Activated T-helper 1 cell treated with Interleukin-2 at 50 U/mL for 16 hours (primary cell): ENCODE measurements at regions not wholly inside any gene's neighbourhood (a gene's known extent, or its start where the extent isn't known, plus 50 kb on each side); places are given as distances from the start of the nearest gene placed in this dataset.
"Not testable (repeated sequence)": the region's sequence is repeated elsewhere in the genome, so short reads cannot be mapped to it uniquely, and the experiment has no call there.

Experiments
- DNase-seq: peaks from one replicate; pipeline ENCODE4 v3.0.0-alpha.2; 2020; ENCODE audit warnings: low read depth

- no peak for DNase-seq
These were observed 160.2 kb downstream of the TOX3 start for GRCh38 chr16:52386694-52387093.

- no peak for DNase-seq
These were observed 162.6 kb downstream of the TOX3 start for GRCh38 chr16:52384378-52384777.

- no peak for DNase-seq
These were observed 163.2 kb downstream of the TOX3 start for GRCh38 chr16:52383640-52384292.

- no peak for DNase-seq
These were observed 163.8 kb downstream of the TOX3 start for GRCh38 chr16:52383119-52383518.

GRCh38 chr16:52379551-52379950 lies 167.4 kb downstream of the TOX3 start:
- DNase-seq, result no peak

- DNase-seq, result no peak
These were observed 170.2 kb downstream of the TOX3 start for GRCh38 chr16:52376676-52377280.

- no peak for DNase-seq
These were observed 174.6 kb downstream of the TOX3 start for GRCh38 chr16:52372313-52372712.

GRCh38 chr16:52368859-52369258 lies 178.1 kb downstream of the TOX3 start:
- DNase-seq, result no peak

- no peak for DNase-seq
These were observed 179.1 kb downstream of the TOX3 start for GRCh38 chr16:52367821-52368220.

GRCh38 chr16:52366983-52367382 lies 180.0 kb downstream of the TOX3 start:
- no peak for DNase-seq

- no peak for DNase-seq
These were observed 182.4 kb downstream of the TOX3 start for GRCh38 chr16:52364500-52364899.

- no peak for DNase-seq
These were observed 183.9 kb downstream of the TOX3 start for GRCh38 chr16:52363082-52363481.

GRCh38 chr16:52357711-52358110 lies 189.2 kb downstream of the TOX3 start:
- DNase-seq, result no peak

- DNase-seq, result no peak
These were observed 193.7 kb downstream of the TOX3 start for GRCh38 chr16:52353249-52353648.

GRCh38 chr16:52351451-52351850 lies 195.5 kb downstream of the TOX3 start:
- no peak for DNase-seq

GRCh38 chr16:52350031-52350642 lies 196.8 kb downstream of the TOX3 start:
- DNase-seq, result no peak

- DNase-seq, result no peak
These were observed 200.2 kb downstream of the TOX3 start for GRCh38 chr16:52346709-52347108.

- not testable (repeated sequence) for DNase-seq
These were observed 213.3 kb downstream of the TOX3 start for GRCh38 chr16:52333673-52334072.

- no peak for DNase-seq
These were observed 226.0 kb downstream of the TOX3 start for GRCh38 chr16:52320930-52321439.

GRCh38 chr16:52318302-52319009 lies 228.5 kb downstream of the TOX3 start:
- no peak for DNase-seq

GRCh38 chr16:52316241-52316640 lies 230.7 kb downstream of the TOX3 start:
- no peak for DNase-seq

GRCh38 chr16:52312716-52313115 lies 234.2 kb downstream of the TOX3 start:
- no peak for DNase-seq
